GM21390 (cell line): ENCODE measurements at regions not wholly inside any gene's neighbourhood (a gene's known extent, or its start where the extent isn't known, plus 50 kb on each side); places are given as distances from the start of the nearest gene placed in this dataset.
"Not testable (repeated sequence)": the region's sequence is repeated elsewhere in the genome, so short reads cannot be mapped to it uniquely, and the experiment has no call there.

Source experiments
- ATAC-seq: cut with Tn5 transposase; IDR thresholded peaks from one replicate; pipeline ENCODE4 v1.9.1; 2021; ENCODE audit not compliant: unreplicated experiment

- ATAC-seq: not testable (repeated sequence)
These were observed 108.7 kb downstream of the NPIPB11 start for GRCh38 chr16:29297809-29298177.

GRCh38 chr16:29297144-29297808, 109.2 kb downstream of the NPIPB11 start:
- ATAC-seq: not testable (repeated sequence)

- not testable (repeated sequence) for ATAC-seq
These were observed 110.3 kb downstream of the NPIPB11 start for GRCh38 chr16:29296176-29296575.

GRCh38 chr16:29294951-29295795, 111.3 kb downstream of the NPIPB11 start:
- not testable (repeated sequence) for ATAC-seq

GRCh38 chr16:29294400-29294933, 112.0 kb downstream of the NPIPB11 start:
- ATAC-seq: not testable (repeated sequence)

GRCh38 chr16:29293545-29293944, 113.0 kb downstream of the NPIPB11 start:
- ATAC-seq: not testable (repeated sequence)

GRCh38 chr16:29292952-29293471, 113.5 kb downstream of the NPIPB11 start:
- not testable (repeated sequence) for ATAC-seq

- ATAC-seq: not testable (repeated sequence)
These were observed 114.9 kb downstream of the NPIPB11 start for GRCh38 chr16:29291329-29292271.

- peak; percentile 64 for ATAC-seq
These were observed 115.8 kb downstream of the NPIPB11 start for GRCh38 chr16:29290631-29291247.

- ATAC-seq: not testable (repeated sequence)
These were observed 116.8 kb downstream of the NPIPB11 start for GRCh38 chr16:29289516-29290239.

GRCh38 chr16:29288711-29289474, 117.6 kb downstream of the NPIPB11 start:
- ATAC-seq: not testable (repeated sequence)

GRCh38 chr16:29287871-29288535, 118.5 kb downstream of the NPIPB11 start:
- not testable (repeated sequence) for ATAC-seq

GRCh38 chr16:29287246-29287645, 119.3 kb downstream of the NPIPB11 start:
- not testable (repeated sequence) for ATAC-seq

GRCh38 chr16:29286796-29287195, 119.7 kb downstream of the NPIPB11 start:
- not testable (repeated sequence) for ATAC-seq

GRCh38 chr16:29286161-29286560, 120.3 kb downstream of the NPIPB11 start:
- not testable (repeated sequence) for ATAC-seq

GRCh38 chr16:29285151-29285885, 121.2 kb downstream of the NPIPB11 start:
- ATAC-seq: not testable (repeated sequence)

- not testable (repeated sequence) for ATAC-seq
These were observed 121.8 kb downstream of the NPIPB11 start for GRCh38 chr16:29284723-29285122.
